AG09309 (cell line): ENCODE measurements at regions not wholly inside any gene's neighbourhood (a gene's known extent, or its start where the extent isn't known, plus 50 kb on each side); places are given as distances from the start of the nearest gene placed in this dataset.

Source experiments
- DNase-seq: peaks from one replicate; pipeline ENCODE4 v3.0.0-alpha.2; 2010; ENCODE audit warnings: low read depth
- H3K4me3 ChIP-seq: 2 replicates; pipeline ENCODE4 v1.5.1; 2011; ENCODE audit warnings: mild to moderate bottlenecking, low read depth, low read length, moderate library complexity; ENCODE audit not compliant: control insufficient read depth
- CTCF ChIP-seq: IDR thresholded peaks from 2 replicates; pipeline ENCODE4 v1.5.1; 2011; ENCODE audit warnings: mild to moderate bottlenecking, low read depth, low read length, inconsistent platforms; ENCODE audit not compliant: insufficient read depth, control insufficient read depth; ENCODE audit errors: missing control alignments

DNA sequence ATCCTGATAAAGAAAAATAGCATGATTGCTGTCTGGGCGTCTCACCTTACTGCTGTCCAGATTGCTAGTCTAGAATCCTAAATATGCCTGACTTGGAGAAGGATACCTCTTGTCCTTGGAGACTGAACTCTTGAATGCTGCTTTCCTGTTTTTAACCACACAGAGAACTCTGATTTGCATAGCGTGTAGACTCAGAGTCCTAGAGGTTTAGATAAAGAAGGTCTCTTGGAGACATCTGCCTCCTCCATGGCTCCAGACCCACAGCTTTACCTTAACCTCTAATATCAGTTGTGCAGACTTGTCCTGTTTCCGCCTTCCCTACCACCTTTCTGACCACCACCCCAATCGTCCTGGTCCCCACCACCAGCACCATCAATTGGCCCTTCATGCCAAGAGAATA lies 292.6 kb upstream of the CYRIA start:
- no peak for DNase-seq
- H3K4me3 ChIP-seq, result no peak overlapping the region
- TF ChIP-seq CTCF, result no peak

DNA sequence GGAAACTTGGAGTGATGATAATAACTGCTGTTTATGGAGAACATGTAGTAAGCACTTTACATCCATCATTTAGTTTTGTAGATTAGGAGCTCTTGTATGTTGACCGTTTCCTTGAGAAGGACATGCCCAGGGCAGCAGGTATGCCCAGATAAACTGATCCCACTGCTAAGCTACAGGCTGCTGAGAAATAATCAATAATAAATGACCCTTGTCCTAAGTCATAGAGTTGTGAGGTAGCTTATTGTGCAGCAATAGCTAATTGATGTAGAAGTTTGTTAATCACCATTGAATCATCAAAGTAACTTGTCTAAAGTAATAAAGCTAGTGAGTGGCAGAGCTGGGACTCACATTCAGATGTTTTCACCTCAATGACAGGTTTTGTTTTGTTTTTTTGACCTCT lies 287.2 kb upstream of the CYRIA start:
- no peak for TF ChIP-seq CTCF
- no peak overlapping the region for H3K4me3 ChIP-seq
- no peak for DNase-seq

DNA sequence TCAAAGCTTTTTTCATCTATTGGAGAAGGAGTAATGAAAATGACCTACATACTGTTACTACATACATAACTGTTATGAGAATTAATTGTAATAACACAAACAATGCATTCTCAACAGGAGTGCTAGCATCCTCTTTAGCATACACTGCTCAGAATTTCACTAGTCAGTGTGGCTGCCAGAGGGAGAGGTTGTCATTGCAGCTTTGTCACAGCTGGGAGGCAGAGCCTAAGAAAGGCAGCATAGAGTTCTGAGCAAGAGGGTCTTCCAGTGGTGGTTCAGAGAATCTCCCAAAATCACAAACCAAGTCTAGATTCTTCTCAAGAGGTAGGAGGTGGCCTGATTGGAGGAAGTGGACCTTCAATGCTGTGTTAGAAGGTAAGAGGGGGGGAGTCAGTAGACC lies 286.7 kb upstream of the CYRIA start:
- H3K4me3 ChIP-seq, result no peak overlapping the region
- no peak for TF ChIP-seq CTCF
- no peak for DNase-seq

- no peak overlapping the region for H3K4me3 ChIP-seq
- DNase-seq, result no peak
- no peak for TF ChIP-seq CTCF
These were observed 284.8 kb upstream of the CYRIA start for GRCh38 chr2:16950436-16950835.

- no peak for DNase-seq
- no peak for TF ChIP-seq CTCF
- no peak overlapping the region for H3K4me3 ChIP-seq
These were observed 283.1 kb upstream of the CYRIA start for GRCh38 chr2:16948710-16949109.

GRCh38 chr2:16948053-16948452 lies 282.4 kb upstream of the CYRIA start:
- H3K4me3 ChIP-seq, result no peak overlapping the region
- DNase-seq, result no peak
- TF ChIP-seq CTCF, result no peak
